Muscle of arm (tissue), 1 donor: ENCODE measurements at regions not wholly inside any gene's neighbourhood (a gene's known extent, or its start where the extent isn't known, plus 50 kb on each side); places are given as distances from the start of the nearest gene placed in this dataset.

ENCODE experiments used
- DNase-seq: peaks from one replicate; pipeline ENCODE4 v3.0.0-alpha.2; 2013

GRCh38 chr1:88375977-88376376 is 308.1 kb upstream of the PKN2 start:
- no peak for DNase-seq

GRCh38 chr1:88376421-88376820 is 307.7 kb upstream of the PKN2 start:
- no peak for DNase-seq

GRCh38 chr1:88378560-88378959 is 305.5 kb upstream of the PKN2 start:
- peak; percentile 18 for DNase-seq

- DNase-seq = no peak
These were observed 289.1 kb upstream of the PKN2 start for GRCh38 chr1:88394958-88395357.

- DNase-seq = no peak
These were observed 285.7 kb upstream of the PKN2 start for GRCh38 chr1:88398338-88398737.

GRCh38 chr1:88399690-88400089 is 284.4 kb upstream of the PKN2 start:
- DNase-seq = no peak

- no peak for DNase-seq
These were observed 282.8 kb upstream of the PKN2 start for GRCh38 chr1:88401313-88401712.

GRCh38 chr1:88404582-88404981 is 279.5 kb upstream of the PKN2 start:
- no peak for DNase-seq

GRCh38 chr1:88407248-88407647 is 276.8 kb upstream of the PKN2 start:
- DNase-seq = no peak

GRCh38 chr1:88421997-88422396 is 262.1 kb upstream of the PKN2 start:
- no peak for DNase-seq

GRCh38 chr1:88433556-88433955 is 250.5 kb upstream of the PKN2 start:
- DNase-seq = no peak

GRCh38 chr1:88434836-88435235 is 249.2 kb upstream of the PKN2 start:
- no peak for DNase-seq

- DNase-seq = no peak
These were observed 243.1 kb upstream of the PKN2 start for GRCh38 chr1:88441022-88441421.

- no peak for DNase-seq
These were observed 232.2 kb upstream of the PKN2 start for GRCh38 chr1:88451856-88452255.

- DNase-seq = no peak
These were observed 230.8 kb upstream of the PKN2 start for GRCh38 chr1:88453295-88453694.

- DNase-seq = no peak
These were observed 229.3 kb upstream of the PKN2 start for GRCh38 chr1:88454781-88455180.

- no peak for DNase-seq
These were observed 228.3 kb upstream of the PKN2 start for GRCh38 chr1:88455621-88456256.

GRCh38 chr1:88457197-88457596 is 226.9 kb upstream of the PKN2 start:
- DNase-seq = no peak

- DNase-seq = no peak
These were observed 223.1 kb upstream of the PKN2 start for GRCh38 chr1:88461007-88461406.

GRCh38 chr1:88462096-88462487 is 222.0 kb upstream of the PKN2 start:
- DNase-seq = peak; percentile 10

- peak; percentile 37 for DNase-seq
These were observed 221.4 kb upstream of the PKN2 start for GRCh38 chr1:88462488-88463261.

- peak; percentile 16 for DNase-seq
These were observed 220.6 kb upstream of the PKN2 start for GRCh38 chr1:88463401-88463985.

- DNase-seq = no peak
These were observed 218.1 kb upstream of the PKN2 start for GRCh38 chr1:88466011-88466410.
